ENCODE measurements at regions not wholly inside any gene's neighbourhood (a gene's known extent, or its start where the extent isn't known, plus 50 kb on each side); places are given as distances from the start of the nearest gene placed in this dataset.

GRCh38 chr15:77557564-77557963 is 75.1 kb downstream of the LINGO1 start:
- Histone ChIP-seq H3K27me3 (ENCODE audit: control insufficient read depth in 1 of 2, insufficient read depth in 2 of 2, low read length in 2 of 2) (no peaks in the 10 kb centered on the region), H3K4me3 (ENCODE audit: low read depth in 1 of 2, low read length in 2 of 2) (no peak overlapping the region), H3K4me1 (ENCODE audit: control insufficient read depth in 1 of 2, insufficient read depth in 2 of 2, low read length in 2 of 2) (peaks cover 0 to 7% of the 10 kb centered on the region in 2 donors), H3K27ac (ENCODE audit: low read depth, low read length) (no peak overlapping the region), H3K9me3 (ENCODE audit: control insufficient read depth in 1 of 2, low read length in 2 of 2) (no peaks in the 10 kb centered on the region), H3K9ac (ENCODE audit: low read depth in 1 of 2, low read length in 2 of 2) (no peak overlapping the region), H3K36me3 (ENCODE audit: control insufficient read depth in 1 of 2, insufficient read depth in 2 of 2, low read length in 2 of 2) (no peaks in the 10 kb centered on the region)

- no peak overlapping the region for H3K9ac ChIP-seq (ENCODE audit: low read depth in 1 of 2, low read length in 2 of 2)
- H3K4me1 ChIP-seq (ENCODE audit: control insufficient read depth in 1 of 2, insufficient read depth in 2 of 2, low read length in 2 of 2), result peaks cover 1 to 10% of the 10 kb centered on the region in 2 donors
- H3K9me3 ChIP-seq (ENCODE audit: control insufficient read depth in 1 of 2, low read length in 2 of 2), result no peaks in the 10 kb centered on the region
- no peaks in the 10 kb centered on the region for H3K27me3 ChIP-seq (ENCODE audit: control insufficient read depth in 1 of 2, insufficient read depth in 2 of 2, low read length in 2 of 2)
- no peaks in the 10 kb centered on the region for H3K36me3 ChIP-seq (ENCODE audit: control insufficient read depth in 1 of 2, insufficient read depth in 2 of 2, low read length in 2 of 2)
- no peak overlapping the region for H3K4me3 ChIP-seq (ENCODE audit: low read depth in 1 of 2, low read length in 2 of 2)
- no peak overlapping the region for H3K27ac ChIP-seq (ENCODE audit: low read depth, low read length)
Measured at GRCh38 chr15:77557144-77557543, 75.6 kb downstream of the LINGO1 start.

- Histone ChIP-seq H3K27ac (ENCODE audit: low read depth, low read length) (no peak overlapping the region), H3K9ac (ENCODE audit: low read depth in 1 of 2, low read length in 2 of 2) (no peak overlapping the region), H3K9me3 (ENCODE audit: control insufficient read depth in 1 of 2, low read length in 2 of 2) (no peaks in the 10 kb centered on the region), H3K36me3 (ENCODE audit: control insufficient read depth in 1 of 2, insufficient read depth in 2 of 2, low read length in 2 of 2) (no peaks in the 10 kb centered on the region), H3K27me3 (ENCODE audit: control insufficient read depth in 1 of 2, insufficient read depth in 2 of 2, low read length in 2 of 2) (no peaks in the 10 kb centered on the region), H3K4me1 (ENCODE audit: control insufficient read depth in 1 of 2, insufficient read depth in 2 of 2, low read length in 2 of 2) (peaks cover 6 to 10% of the 10 kb centered on the region in 2 donors), H3K4me3 (ENCODE audit: low read depth in 1 of 2, low read length in 2 of 2) (no peak overlapping the region)
Measured at GRCh38 chr15:77556622-77557021, 76.1 kb downstream of the LINGO1 start.

GRCh38 chr15:77555232-77555631 is 77.5 kb downstream of the LINGO1 start:
- no peaks in the 10 kb centered on the region for H3K36me3 ChIP-seq (ENCODE audit: control insufficient read depth in 1 of 2, insufficient read depth in 2 of 2, low read length in 2 of 2)
- H3K9me3 ChIP-seq (ENCODE audit: control insufficient read depth in 1 of 2, low read length in 2 of 2), result no peaks in the 10 kb centered on the region
- no peak overlapping the region for H3K9ac ChIP-seq (ENCODE audit: low read depth in 1 of 2, low read length in 2 of 2)
- H3K4me1 ChIP-seq (ENCODE audit: control insufficient read depth in 1 of 2, insufficient read depth in 2 of 2, low read length in 2 of 2), result peaks cover 6 to 10% of the 10 kb centered on the region in 2 donors
- no peaks in the 10 kb centered on the region for H3K27me3 ChIP-seq (ENCODE audit: control insufficient read depth in 1 of 2, insufficient read depth in 2 of 2, low read length in 2 of 2)
- H3K4me3 ChIP-seq (ENCODE audit: low read depth in 1 of 2, low read length in 2 of 2), result no peak overlapping the region
- no peak overlapping the region for H3K27ac ChIP-seq (ENCODE audit: low read depth, low read length)

GRCh38 chr15:77554306-77555080 is 78.2 kb downstream of the LINGO1 start:
- Histone ChIP-seq H3K4me1 (ENCODE audit: control insufficient read depth in 1 of 2, insufficient read depth in 2 of 2, low read length in 2 of 2) (peaks cover 6 to 10% of the 10 kb centered on the region in 2 donors), H3K4me3 (ENCODE audit: low read depth in 1 of 2, low read length in 2 of 2) (no peak overlapping the region), H3K9ac (ENCODE audit: low read depth in 1 of 2, low read length in 2 of 2) (no peak overlapping the region)

GRCh38 chr15:77553695-77554094 is 79.0 kb downstream of the LINGO1 start:
- Histone ChIP-seq H3K27ac (ENCODE audit: low read depth, low read length) (no peak overlapping the region), H3K4me1 (ENCODE audit: control insufficient read depth in 1 of 2, insufficient read depth in 2 of 2, low read length in 2 of 2) (peaks cover 6 to 10% of the 10 kb centered on the region in 2 donors)

More at GRCh38 chr15:77554306-77555080, 78.2 kb downstream of the LINGO1 start:
- Histone ChIP-seq H3K27me3 (ENCODE audit: control insufficient read depth in 1 of 2, insufficient read depth in 2 of 2, low read length in 2 of 2) (no peaks in the 10 kb centered on the region), H3K36me3 (ENCODE audit: control insufficient read depth in 1 of 2, insufficient read depth in 2 of 2, low read length in 2 of 2) (no peaks in the 10 kb centered on the region), H3K9me3 (ENCODE audit: control insufficient read depth in 1 of 2, low read length in 2 of 2) (no peaks in the 10 kb centered on the region), H3K27ac (ENCODE audit: low read depth, low read length) (no peak overlapping the region)

GRCh38 chr15:77553257-77553656 is 79.5 kb downstream of the LINGO1 start:
- no peaks in the 10 kb centered on the region for H3K27me3 ChIP-seq (ENCODE audit: control insufficient read depth in 1 of 2, insufficient read depth in 2 of 2, low read length in 2 of 2)
- no peak overlapping the region for H3K27ac ChIP-seq (ENCODE audit: low read depth, low read length)
- H3K4me1 ChIP-seq (ENCODE audit: control insufficient read depth in 1 of 2, insufficient read depth in 2 of 2, low read length in 2 of 2), result peaks cover 6 to 10% of the 10 kb centered on the region in 2 donors

More at GRCh38 chr15:77553695-77554094, 79.0 kb downstream of the LINGO1 start:
- no peaks in the 10 kb centered on the region for H3K36me3 ChIP-seq (ENCODE audit: control insufficient read depth in 1 of 2, insufficient read depth in 2 of 2, low read length in 2 of 2)
- H3K9ac ChIP-seq (ENCODE audit: low read depth in 1 of 2, low read length in 2 of 2), result no peak overlapping the region
- no peaks in the 10 kb centered on the region for H3K9me3 ChIP-seq (ENCODE audit: control insufficient read depth in 1 of 2, low read length in 2 of 2)
- H3K4me3 ChIP-seq (ENCODE audit: low read depth in 1 of 2, low read length in 2 of 2), result no peak overlapping the region
- H3K27me3 ChIP-seq (ENCODE audit: control insufficient read depth in 1 of 2, insufficient read depth in 2 of 2, low read length in 2 of 2), result no peaks in the 10 kb centered on the region

GRCh38 chr15:77552066-77552465 is 80.6 kb downstream of the LINGO1 start:
- Histone ChIP-seq H3K27me3 (ENCODE audit: control insufficient read depth in 1 of 2, insufficient read depth in 2 of 2, low read length in 2 of 2) (no peaks in the 10 kb centered on the region), H3K4me1 (ENCODE audit: control insufficient read depth in 1 of 2, insufficient read depth in 2 of 2, low read length in 2 of 2) (peaks cover 5 to 6% of the 10 kb centered on the region in 2 donors), H3K4me3 (ENCODE audit: low read depth in 1 of 2, low read length in 2 of 2) (no peak overlapping the region), H3K9ac (ENCODE audit: low read depth in 1 of 2, low read length in 2 of 2) (no peak overlapping the region), H3K36me3 (ENCODE audit: control insufficient read depth in 1 of 2, insufficient read depth in 2 of 2, low read length in 2 of 2) (no peaks in the 10 kb centered on the region), H3K9me3 (ENCODE audit: control insufficient read depth in 1 of 2, low read length in 2 of 2) (no peaks in the 10 kb centered on the region), H3K27ac (ENCODE audit: low read depth, low read length) (no peak overlapping the region)

More at GRCh38 chr15:77553257-77553656, 79.5 kb downstream of the LINGO1 start:
- Histone ChIP-seq H3K4me3 (ENCODE audit: low read depth in 1 of 2, low read length in 2 of 2) (no peak overlapping the region), H3K36me3 (ENCODE audit: control insufficient read depth in 1 of 2, insufficient read depth in 2 of 2, low read length in 2 of 2) (no peaks in the 10 kb centered on the region), H3K9me3 (ENCODE audit: control insufficient read depth in 1 of 2, low read length in 2 of 2) (no peaks in the 10 kb centered on the region), H3K9ac (ENCODE audit: low read depth in 1 of 2, low read length in 2 of 2) (no peak overlapping the region)

GRCh38 chr15:77550301-77551251 is 82.1 kb downstream of the LINGO1 start:
- Histone ChIP-seq H3K4me1 (ENCODE audit: control insufficient read depth in 1 of 2, insufficient read depth in 2 of 2, low read length in 2 of 2) (peaks cover 3 to 6% of the 10 kb centered on the region in 2 donors), H3K4me3 (ENCODE audit: low read depth in 1 of 2, low read length in 2 of 2) (no peak overlapping the region), H3K36me3 (ENCODE audit: control insufficient read depth in 1 of 2, insufficient read depth in 2 of 2, low read length in 2 of 2) (no peaks in the 10 kb centered on the region), H3K9ac (ENCODE audit: low read depth in 1 of 2, low read length in 2 of 2) (no peak overlapping the region), H3K27me3 (ENCODE audit: control insufficient read depth in 1 of 2, insufficient read depth in 2 of 2, low read length in 2 of 2) (no peaks in the 10 kb centered on the region), H3K9me3 (ENCODE audit: control insufficient read depth in 1 of 2, low read length in 2 of 2) (no peaks in the 10 kb centered on the region), H3K27ac (ENCODE audit: low read depth, low read length) (no peak overlapping the region)
